IMR-90 (cell line): ENCODE measurements at regions not wholly inside any gene's neighbourhood (a gene's known extent, or its start where the extent isn't known, plus 50 kb on each side); places are given as distances from the start of the nearest gene placed in this dataset.

ENCODE experiments used
- ATAC-seq: fragments of 200-7000 bp; cut with Tn5 transposase; 2 replicates; pipeline ENCODE4 v1.9.1; 2020; ENCODE audit warnings: low read depth, mild to moderate bottlenecking, moderate library complexity
- BruUV-seq: library from RNA; stranded (reverse); fragments of 400-500 nt; replicated peaks from 2 replicates; lab custom pipeline; 2021; lab: Mats Ljungman, UMichigan
- CTCF ChIA-PET: fragments of 300-600 bp; formaldehyde crosslinking; extraction: SDS; loops from one replicate; lab custom pipeline; 2021; ENCODE audit warnings: antibody characterized with exemption; lab: Yijun Ruan, JAX
- POLR2A ChIA-PET: fragments of 300-600 bp; sonication (Branson Sonifier 250); formaldehyde crosslinking; loops from one replicate; lab custom pipeline; 2022; ENCODE audit warnings: antibody characterized with exemption; ENCODE audit not compliant: unreplicated experiment; lab: Charles Lee
- DNase-seq: peaks from one replicate; pipeline ENCODE4 v3.0.0; 2013
- H2AFZ ChIP-seq: replicated peaks from 2 replicates; pipeline ENCODE3; 2013; ENCODE audit warnings: low read length, mild to moderate bottlenecking; ENCODE audit not compliant: poor library complexity
- H2AK5ac ChIP-seq: 2 replicates; pipeline ENCODE4 v1.6.1; 2013; ENCODE audit warnings: low read depth, low read length, inconsistent platforms
- H2AK9ac ChIP-seq: replicated peaks from 2 replicates; pipeline ENCODE3; 2013; ENCODE audit warnings: mild to moderate bottlenecking, low read depth, low read length, moderate library complexity; ENCODE audit not compliant: poor library complexity
- H2BK120ac ChIP-seq: 2 replicates; pipeline ENCODE4 v1.6.1; 2013; ENCODE audit warnings: low read depth, low read length, inconsistent platforms
- H2BK15ac ChIP-seq: 3 replicates; pipeline ENCODE4 v1.6.1; 2013; ENCODE audit warnings: low read depth, low read length, inconsistent platforms
- H2BK20ac ChIP-seq: 2 replicates; pipeline ENCODE4 v1.6.1; 2013; ENCODE audit warnings: low read depth, mild to moderate bottlenecking, inconsistent platforms, low read length, moderate library complexity
- H2BK5ac ChIP-seq: 2 replicates; pipeline ENCODE4 v1.6.1; 2013; ENCODE audit warnings: mild to moderate bottlenecking, low read depth, low read length, inconsistent platforms; ENCODE audit not compliant: poor library complexity, severe bottlenecking
- H3K14ac ChIP-seq: replicated peaks from 2 replicates; pipeline ENCODE4 v1.6.1; 2013; ENCODE audit warnings: low read depth, low read length, inconsistent platforms
- H3K18ac ChIP-seq: 2 replicates; pipeline ENCODE4 v1.6.1; 2013; ENCODE audit warnings: low read depth, low read length, control low read depth
- H3K23ac ChIP-seq: 2 replicates; pipeline ENCODE4 v1.6.1; 2013; ENCODE audit warnings: low read depth, low read length, inconsistent platforms
- H3K27ac ChIP-seq: 2 replicates; pipeline ENCODE4 v1.5.1; 2013; ENCODE audit warnings: mild to moderate bottlenecking, control low read depth, low read length; ENCODE audit not compliant: insufficient read depth
- H3K27me3 ChIP-seq: 2 replicates; pipeline ENCODE4 v1.6.1; 2013; ENCODE audit warnings: low read length; ENCODE audit not compliant: control insufficient read depth, insufficient read depth
- H3K36me3 ChIP-seq: 2 replicates; pipeline ENCODE4 v1.6.1; 2013; ENCODE audit warnings: low read length, mixed read lengths; ENCODE audit not compliant: control insufficient read depth, insufficient read depth
- H3K4ac ChIP-seq: 2 replicates; pipeline ENCODE4 v1.6.1; 2013; ENCODE audit warnings: low read depth, low read length, inconsistent platforms
- H3K4me1 ChIP-seq: 2 replicates; pipeline ENCODE4 v1.6.1; 2013; ENCODE audit warnings: low read length, mixed read lengths; ENCODE audit not compliant: control insufficient read depth, insufficient read depth
- H3K4me2 ChIP-seq: 2 replicates; pipeline ENCODE4 v1.6.1; 2013; ENCODE audit warnings: low read depth, mild to moderate bottlenecking, control low read depth, low read length, moderate library complexity
- H3K4me3 ChIP-seq: 2 replicates; pipeline ENCODE4 v1.5.1; 2013; ENCODE audit warnings: low read depth, mild to moderate bottlenecking, control low read depth, low read length, moderate library complexity; ENCODE audit not compliant: insufficient read depth
- H3K56ac ChIP-seq: 2 replicates; pipeline ENCODE4 v1.6.1; 2013; ENCODE audit warnings: low read length, inconsistent platforms; ENCODE audit not compliant: insufficient read depth; ENCODE audit errors: extremely low read depth
- H3K79me1 ChIP-seq, 2 experiments: 2 replicates each; pipeline ENCODE4 v1.6.1; 2013; ENCODE audit warnings: low read length in 2 of 2, inconsistent platforms in 1 of 2, low read depth in 1 of 2
- H3K9ac ChIP-seq: 2 replicates; pipeline ENCODE4 v1.6.1; 2013; ENCODE audit warnings: low read depth, low read length, control low read depth
- H3K9me1 ChIP-seq: 2 replicates; pipeline ENCODE4 v1.6.1; 2013; ENCODE audit warnings: low read length, inconsistent platforms; ENCODE audit not compliant: insufficient read depth
- H3K9me3 ChIP-seq: 2 replicates; pipeline ENCODE4 v1.6.1; 2013; ENCODE audit warnings: low read length; ENCODE audit not compliant: control insufficient read depth, insufficient read depth
- H4K20me1 ChIP-seq: 2 replicates; pipeline ENCODE4 v1.6.1; 2013; ENCODE audit warnings: low read length, inconsistent platforms; ENCODE audit not compliant: insufficient read depth
- H4K5ac ChIP-seq: 2 replicates; pipeline ENCODE4 v1.6.1; 2013; ENCODE audit warnings: mild to moderate bottlenecking, low read depth, low read length, control low read depth
- H4K8ac ChIP-seq, 2 experiments: 2 replicates each; pipeline ENCODE4 v1.6.1; 2013; ENCODE audit warnings: low read depth in 2 of 2, low read length in 2 of 2, control low read depth in 1 of 2, inconsistent platforms in 1 of 2
- H4K91ac ChIP-seq: 2 replicates; pipeline ENCODE4 v1.6.1; 2013; ENCODE audit warnings: low read depth, low read length, inconsistent platforms; ENCODE audit not compliant: insufficient read depth
- CEBPB ChIP-seq: IDR thresholded peaks from 2 replicates; pipeline ENCODE4 v1.6.1; 2012; ENCODE audit warnings: low read depth, low read length, improper control_type of control experiment
- USF2 ChIP-seq: fragments of 150-350 bp; IDR thresholded peaks from 2 replicates; pipeline ENCODE4 v1.6.1; 2017; ENCODE audit warnings: mild to moderate bottlenecking, antibody characterized with exemption, low read length, low read depth
- WGBS, 2 experiments: methylation state at CpG; one replicate each; pipeline versions ENCODE4 v1.1.5 to v1.1.7; 2013; ENCODE audit warnings: missing lambda C conversion rate in 2 of 2; ENCODE audit not compliant: insufficient read length in 1 of 2; ENCODE audit errors: extremely low coverage in 2 of 2; 5-methylcytosine and 5-hydroxymethylcytosine counted together
- dilution Hi-C: fragments of 300-500 bp; cut with HindIII; formaldehyde crosslinking; loops from one replicate; pipeline ENCODE4 v1.14.3; 2018; ENCODE audit warnings: low sequenced_read_pairs; ENCODE audit not compliant: unreplicated experiment
- in situ Hi-C: fragments of 300-500 bp; cut with MboI; formaldehyde crosslinking; loops from 3 replicates; pipeline ENCODE4 v1.14.3; 2019; ENCODE audit warnings: low sequenced_read_pairs, inconsistent platforms, mixed read lengths
- intact Hi-C: fragments of 100-400 bp; cut with micrococcal nuclease; formaldehyde crosslinking; loops from 2 replicates; pipeline ENCODE4 v1.10.0; 2022

GRCh38 chr5:5900350-5900749, 477.9 kb downstream of the ICE1 start:
- no peak for ATAC-seq
- H4K20me1 ChIP-seq = no peaks in the 10 kb centered on the region
- ChIA-PET CTCF (no interaction called here), POLR2A (no interaction called here)
- no peak overlapping the region for H2AK5ac ChIP-seq
- in situ Hi-C loops = no loop called here
- TF ChIP-seq USF2 (no peak), CEBPB (no peak)
- no peak overlapping the region for H3K27ac ChIP-seq
- dilution Hi-C loops = no loop called here
- no peaks in the 10 kb centered on the region for H3K27me3 ChIP-seq
- no peak overlapping the region for H4K91ac ChIP-seq
- H4K8ac ChIP-seq = no peak overlapping the region
- no peak overlapping the region for H2AK9ac ChIP-seq
- no peak overlapping the region for H3K4me3 ChIP-seq
- H3K56ac ChIP-seq = no peak overlapping the region
- no peak overlapping the region for H2BK15ac ChIP-seq
- no peak overlapping the region for H3K18ac ChIP-seq
- H3K4me2 ChIP-seq = no peak overlapping the region
- H3K23ac ChIP-seq = no peak overlapping the region
- no peaks in the 10 kb centered on the region for H3K9me1 ChIP-seq
- H3K4ac ChIP-seq = no peak overlapping the region
- H3K14ac ChIP-seq = no peak overlapping the region
- no peak overlapping the region for H2BK20ac ChIP-seq
- 0 out of 2 replicates have a peak, but pooled peaks cover 2% of the 10 kb centered on the region for H3K9me3 ChIP-seq
- H3K4me1 ChIP-seq = no peaks in the 10 kb centered on the region
- no peak overlapping the region for H2AFZ ChIP-seq
- no peak overlapping the region for H4K5ac ChIP-seq
- DNase-seq = no peak
- no peak overlapping the region for H2BK5ac ChIP-seq
- no peak overlapping the region for H2BK120ac ChIP-seq
- 57% methylated on average over 1 of the region's 6 CpGs; no CpG with 5 or more reads in 1 of the 2 experiments for WGBS, 2 experiments
- no peaks in the 10 kb centered on the region for H3K79me1 ChIP-seq
- no peaks in the 10 kb centered on the region for H3K36me3 ChIP-seq
- H3K9ac ChIP-seq = no peak overlapping the region
- intact Hi-C loops = no loop called here
- BruUV-seq = no TSS peak
